OCI-LY3 (cell line): ENCODE measurements at regions not wholly inside any gene's neighbourhood (a gene's known extent, or its start where the extent isn't known, plus 50 kb on each side); places are given as distances from the start of the nearest gene placed in this dataset.

Experiments
- EZH2phosphoT487 ChIP-seq: fragments of 200-600 bp; shearing (Covaris generic); IDR thresholded peaks from 2 replicates; pipeline ENCODE4 v1.6.1; 2018; ENCODE audit warnings: antibody characterized with exemption, mixed run types, low read depth
- TF ChIP-seq, protein P1 (sequence below): fragments of 200-600, 300-600 bp; sonication (generic); IDR thresholded peaks from 2 replicates; pipeline ENCODE4 v1.5.1; 2014; ENCODE audit warnings: antibody characterized with exemption, low read length, low read depth

GRCh38 chr6:134756374-134757025 lies 193.4 kb downstream of the ALDH8A1 start:
- TF ChIP-seq, protein P1, sequence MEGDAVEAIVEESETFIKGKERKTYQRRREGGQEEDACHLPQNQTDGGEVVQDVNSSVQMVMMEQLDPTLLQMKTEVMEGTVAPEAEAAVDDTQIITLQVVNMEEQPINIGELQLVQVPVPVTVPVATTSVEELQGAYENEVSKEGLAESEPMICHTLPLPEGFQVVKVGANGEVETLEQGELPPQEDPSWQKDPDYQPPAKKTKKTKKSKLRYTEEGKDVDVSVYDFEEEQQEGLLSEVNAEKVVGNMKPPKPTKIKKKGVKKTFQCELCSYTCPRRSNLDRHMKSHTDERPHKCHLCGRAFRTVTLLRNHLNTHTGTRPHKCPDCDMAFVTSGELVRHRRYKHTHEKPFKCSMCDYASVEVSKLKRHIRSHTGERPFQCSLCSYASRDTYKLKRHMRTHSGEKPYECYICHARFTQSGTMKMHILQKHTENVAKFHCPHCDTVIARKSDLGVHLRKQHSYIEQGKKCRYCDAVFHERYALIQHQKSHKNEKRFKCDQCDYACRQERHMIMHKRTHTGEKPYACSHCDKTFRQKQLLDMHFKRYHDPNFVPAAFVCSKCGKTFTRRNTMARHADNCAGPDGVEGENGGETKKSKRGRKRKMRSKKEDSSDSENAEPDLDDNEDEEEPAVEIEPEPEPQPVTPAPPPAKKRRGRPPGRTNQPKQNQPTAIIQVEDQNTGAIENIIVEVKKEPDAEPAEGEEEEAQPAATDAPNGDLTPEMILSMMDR = no peak
- no peak for TF ChIP-seq EZH2phosphoT487
